ENCODE measurements at regions not wholly inside any gene's neighbourhood (a gene's known extent, or its start where the extent isn't known, plus 50 kb on each side); places are given as distances from the start of the nearest gene placed in this dataset.

GRCh38 chr6:156564127-156564806 is 212.9 kb upstream of the ARID1B start:
- peak; percentile 56 to 71 for DNase-seq (ENCODE audit: low read depth in 2 of 2)

GRCh38 chr6:156563714-156564113 is 213.5 kb upstream of the ARID1B start:
- DNase-seq (ENCODE audit: low read depth in 2 of 2) = no peak

GRCh38 chr6:156562636-156563035 is 214.5 kb upstream of the ARID1B start:
- no peak for DNase-seq (ENCODE audit: low read depth in 2 of 2)

GRCh38 chr6:156562019-156562418 is 215.2 kb upstream of the ARID1B start:
- DNase-seq (ENCODE audit: low read depth in 2 of 2) = no peak

GRCh38 chr6:156560476-156560875 is 216.7 kb upstream of the ARID1B start:
- no peak for DNase-seq (ENCODE audit: low read depth in 2 of 2)

GRCh38 chr6:156559162-156559690 is 218.0 kb upstream of the ARID1B start:
- no peak for DNase-seq (ENCODE audit: low read depth in 2 of 2)

GRCh38 chr6:156557911-156558259 is 219.3 kb upstream of the ARID1B start:
- DNase-seq (ENCODE audit: low read depth in 2 of 2) = no peak

GRCh38 chr6:156557251-156557910 is 219.8 kb upstream of the ARID1B start:
- DNase-seq (ENCODE audit: low read depth in 2 of 2) = no peak

- no peak for DNase-seq (ENCODE audit: low read depth in 2 of 2)
Observed at GRCh38 chr6:156556811-156557210, 220.4 kb upstream of the ARID1B start.

GRCh38 chr6:156555116-156555515 is 222.1 kb upstream of the ARID1B start:
- DNase-seq (ENCODE audit: low read depth in 2 of 2) = no peak

- no peak for DNase-seq (ENCODE audit: low read depth in 2 of 2)
Observed at GRCh38 chr6:156554160-156554559, 223.0 kb upstream of the ARID1B start.

GRCh38 chr6:156552849-156553248 is 224.3 kb upstream of the ARID1B start:
- no peak for DNase-seq (ENCODE audit: low read depth in 2 of 2)

GRCh38 chr6:156550949-156551348 is 226.2 kb upstream of the ARID1B start:
- DNase-seq (ENCODE audit: low read depth in 2 of 2) = no peak

GRCh38 chr6:156545931-156546330 is 231.2 kb upstream of the ARID1B start:
- DNase-seq (ENCODE audit: low read depth in 2 of 2) = no peak

- no peak for DNase-seq (ENCODE audit: low read depth in 2 of 2)
Observed at GRCh38 chr6:156545021-156545420, 232.2 kb upstream of the ARID1B start.

GRCh38 chr6:156544046-156544445 is 233.1 kb upstream of the ARID1B start:
- no peak for DNase-seq (ENCODE audit: low read depth in 2 of 2)

GRCh38 chr6:156543431-156543830 is 233.7 kb upstream of the ARID1B start:
- no peak for DNase-seq (ENCODE audit: low read depth in 2 of 2)

- DNase-seq (ENCODE audit: low read depth in 2 of 2) = no peak
Observed at GRCh38 chr6:156538875-156539660, 238.1 kb upstream of the ARID1B start.

GRCh38 chr6:156534594-156534993 is 242.6 kb upstream of the ARID1B start:
- no peak for DNase-seq (ENCODE audit: low read depth in 2 of 2)

- DNase-seq (ENCODE audit: low read depth in 2 of 2) = no peak
Observed at GRCh38 chr6:156533872-156534524, 243.2 kb upstream of the ARID1B start.

GRCh38 chr6:156526081-156526480 is 251.1 kb upstream of the ARID1B start:
- no peak for DNase-seq (ENCODE audit: low read depth in 2 of 2)

GRCh38 chr6:156525541-156525940 is 251.6 kb upstream of the ARID1B start:
- DNase-seq (ENCODE audit: low read depth in 2 of 2) = no peak
